ENCODE measurements at regions not wholly inside any gene's neighbourhood (a gene's known extent, or its start where the extent isn't known, plus 50 kb on each side); places are given as distances from the start of the nearest gene placed in this dataset.

DNA sequence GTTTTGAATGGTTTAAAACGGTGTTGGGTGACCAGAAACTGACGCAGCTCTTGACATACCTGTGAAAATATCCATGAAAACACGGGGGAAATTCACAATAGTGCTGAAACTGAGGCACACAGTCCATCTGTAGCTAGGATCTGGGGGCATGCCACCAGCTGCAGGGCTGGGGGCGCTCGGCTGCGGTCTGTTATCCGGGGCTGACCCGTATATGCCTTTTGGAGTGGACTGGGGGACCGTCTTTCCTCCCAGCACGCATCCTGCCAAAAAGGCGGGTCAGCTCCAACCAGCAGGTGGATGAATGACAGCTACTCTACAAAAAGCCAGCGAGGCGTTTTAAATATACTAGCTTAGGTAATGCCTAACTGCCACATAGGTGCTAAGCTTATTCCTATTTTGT lies 729.8 kb downstream of the QKI start:
- Histone ChIP-seq H3K4ac (ENCODE audit: low read depth, low read length) (no peak overlapping the region), H2AK9ac (replicated peaks; ENCODE audit: low read depth, low read length, poor library complexity) (no peak overlapping the region), H3K14ac (replicated peaks; ENCODE audit: low read depth, low read length) (no peak overlapping the region), H2AFZ (replicated peaks; ENCODE audit: low read length, poor library complexity) (no peak overlapping the region), H3K18ac (ENCODE audit: low read depth, low read length) (no peak overlapping the region), H2BK5ac (ENCODE audit: low read depth, low read length, poor library complexity, severe bottlenecking) (no peak overlapping the region), H2BK20ac (ENCODE audit: low read depth, low read length) (no peak overlapping the region), H3K23ac (ENCODE audit: low read depth, low read length) (no peak overlapping the region), H4K20me1 (ENCODE audit: insufficient read depth, low read length) (no peaks in the 10 kb centered on the region), H3K9me1 (ENCODE audit: insufficient read depth, low read length) (no peaks in the 10 kb centered on the region), H4K8ac (ENCODE audit: low read depth in 2 of 2, low read length in 2 of 2) (no peak overlapping the region), H3K27ac (ENCODE audit: insufficient read depth, low read length) (no peak overlapping the region), H2AK5ac (ENCODE audit: low read depth, low read length) (no peak overlapping the region), H4K5ac (ENCODE audit: low read depth, low read length) (no peak overlapping the region), H3K79me1 (ENCODE audit: low read depth in 1 of 2, low read length in 2 of 2) (no peaks in the 10 kb centered on the region), H3K4me1 (ENCODE audit: control insufficient read depth, insufficient read depth, low read length) (no peaks in the 10 kb centered on the region), H2BK15ac (ENCODE audit: low read depth, low read length) (no peak overlapping the region), H3K27me3 (ENCODE audit: control insufficient read depth, insufficient read depth, low read length) (no peaks in the 10 kb centered on the region), H3K9ac (ENCODE audit: low read depth, low read length) (no peak overlapping the region), H4K91ac (ENCODE audit: insufficient read depth, low read depth, low read length) (no peak overlapping the region), H3K56ac (ENCODE audit: extremely low read depth, insufficient read depth, low read length) (no peak overlapping the region), H3K36me3 (ENCODE audit: control insufficient read depth, insufficient read depth, low read length) (no peaks in the 10 kb centered on the region), H2BK120ac (ENCODE audit: low read depth, low read length) (no peak overlapping the region), H3K9me3 (ENCODE audit: control insufficient read depth, insufficient read depth, low read length) (peaks cover 9% of the 10 kb centered on the region), H3K4me2 (ENCODE audit: low read depth, low read length) (no peak overlapping the region), H3K4me3 (ENCODE audit: insufficient read depth, low read depth, low read length) (no peak overlapping the region)
- intact Hi-C loops (cut with micrococcal nuclease) = no loop called here
- BruUV-seq (replicated peaks) = no TSS peak
- WGBS, 2 experiments (ENCODE audit: extremely low coverage in 2 of 2, insufficient read length in 1 of 2) = 67% methylated on average over 3 of the region's 13 CpGs; no CpG with 5 or more reads in 1 of the 2 experiments
- in situ Hi-C loops (cut with MboI; ENCODE audit: low sequenced_read_pairs) = no loop called here
- no peak for TF ChIP-seq FOS (IDR thresholded peaks at IDR 0.05; ENCODE audit: low read depth, low read length)
- no peak for TF ChIP-seq SMC3 (IDR thresholded peaks at IDR 0.05; ENCODE audit: low read depth, low read length)
- TF ChIP-seq MAZ (IDR thresholded peaks at IDR 0.05; ENCODE audit: borderline replicate concordance, low read depth, low read length) = no peak
- no peak for TF ChIP-seq CEBPB (IDR thresholded peaks at IDR 0.05; ENCODE audit: low read depth, low read length)
- TF ChIP-seq RCOR1 (IDR thresholded peaks at IDR 0.05; ENCODE audit: insufficient replicate concordance, low read length) = no peak
- TF ChIP-seq NFE2L2 (IDR thresholded peaks at IDR 0.05; ENCODE audit: low read depth, low read length) = no peak
- no peak for TF ChIP-seq MAFK (IDR thresholded peaks at IDR 0.05; ENCODE audit: low read depth, low read length)
- TF ChIP-seq, protein P1, sequence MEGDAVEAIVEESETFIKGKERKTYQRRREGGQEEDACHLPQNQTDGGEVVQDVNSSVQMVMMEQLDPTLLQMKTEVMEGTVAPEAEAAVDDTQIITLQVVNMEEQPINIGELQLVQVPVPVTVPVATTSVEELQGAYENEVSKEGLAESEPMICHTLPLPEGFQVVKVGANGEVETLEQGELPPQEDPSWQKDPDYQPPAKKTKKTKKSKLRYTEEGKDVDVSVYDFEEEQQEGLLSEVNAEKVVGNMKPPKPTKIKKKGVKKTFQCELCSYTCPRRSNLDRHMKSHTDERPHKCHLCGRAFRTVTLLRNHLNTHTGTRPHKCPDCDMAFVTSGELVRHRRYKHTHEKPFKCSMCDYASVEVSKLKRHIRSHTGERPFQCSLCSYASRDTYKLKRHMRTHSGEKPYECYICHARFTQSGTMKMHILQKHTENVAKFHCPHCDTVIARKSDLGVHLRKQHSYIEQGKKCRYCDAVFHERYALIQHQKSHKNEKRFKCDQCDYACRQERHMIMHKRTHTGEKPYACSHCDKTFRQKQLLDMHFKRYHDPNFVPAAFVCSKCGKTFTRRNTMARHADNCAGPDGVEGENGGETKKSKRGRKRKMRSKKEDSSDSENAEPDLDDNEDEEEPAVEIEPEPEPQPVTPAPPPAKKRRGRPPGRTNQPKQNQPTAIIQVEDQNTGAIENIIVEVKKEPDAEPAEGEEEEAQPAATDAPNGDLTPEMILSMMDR (conservative IDR thresholded peaks at IDR 0.05; ENCODE audit: low read depth, low read length) = no peak
- no peak for TF ChIP-seq RAD21 (IDR thresholded peaks at IDR 0.05; ENCODE audit: low read length)
- no peak for TF ChIP-seq MXI1 (IDR thresholded peaks at IDR 0.05; ENCODE audit: borderline replicate concordance, low read depth, low read length)
- no peak for TF ChIP-seq BHLHE40 (IDR thresholded peaks at IDR 0.05; ENCODE audit: low read depth, low read length)
- no peak for TF ChIP-seq CHD1 (IDR thresholded peaks at IDR 0.05; ENCODE audit: low read depth, low read length)
- TF ChIP-seq POLR2A (IDR thresholded peaks at IDR 0.05; ENCODE audit: low read depth, low read length) = no peak
- no peak for TF ChIP-seq RFX5 (IDR thresholded peaks at IDR 0.05; ENCODE audit: low read depth, low read length)
- TF ChIP-seq, protein P2, sequence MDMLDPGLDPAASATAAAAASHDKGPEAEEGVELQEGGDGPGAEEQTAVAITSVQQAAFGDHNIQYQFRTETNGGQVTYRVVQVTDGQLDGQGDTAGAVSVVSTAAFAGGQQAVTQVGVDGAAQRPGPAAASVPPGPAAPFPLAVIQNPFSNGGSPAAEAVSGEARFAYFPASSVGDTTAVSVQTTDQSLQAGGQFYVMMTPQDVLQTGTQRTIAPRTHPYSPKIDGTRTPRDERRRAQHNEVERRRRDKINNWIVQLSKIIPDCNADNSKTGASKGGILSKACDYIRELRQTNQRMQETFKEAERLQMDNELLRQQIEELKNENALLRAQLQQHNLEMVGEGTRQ (IDR thresholded peaks at IDR 0.05; ENCODE audit: low read depth, low read length) = no peak
- TF ChIP-seq, protein P3, sequence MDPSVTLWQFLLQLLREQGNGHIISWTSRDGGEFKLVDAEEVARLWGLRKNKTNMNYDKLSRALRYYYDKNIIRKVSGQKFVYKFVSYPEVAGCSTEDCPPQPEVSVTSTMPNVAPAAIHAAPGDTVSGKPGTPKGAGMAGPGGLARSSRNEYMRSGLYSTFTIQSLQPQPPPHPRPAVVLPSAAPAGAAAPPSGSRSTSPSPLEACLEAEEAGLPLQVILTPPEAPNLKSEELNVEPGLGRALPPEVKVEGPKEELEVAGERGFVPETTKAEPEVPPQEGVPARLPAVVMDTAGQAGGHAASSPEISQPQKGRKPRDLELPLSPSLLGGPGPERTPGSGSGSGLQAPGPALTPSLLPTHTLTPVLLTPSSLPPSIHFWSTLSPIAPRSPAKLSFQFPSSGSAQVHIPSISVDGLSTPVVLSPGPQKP (IDR thresholded peaks at IDR 0.05; ENCODE audit: borderline replicate concordance, low read depth, low read length) = no peak
- ATAC-seq (ENCODE audit: low read depth) (no peak), DNase-seq (no peak)
- POLR2A ChIA-PET (ENCODE audit: unreplicated experiment) = no interaction called here
- dilution Hi-C loops (cut with HindIII; ENCODE audit: low sequenced_read_pairs, unreplicated experiment) = no loop called here
- CTCF ChIA-PET = no interaction called here

Measured in IMR-90 (cell line).